ENCODE measurements at regions not wholly inside any gene's neighbourhood (a gene's known extent, or its start where the extent isn't known, plus 50 kb on each side); places are given as distances from the start of the nearest gene placed in this dataset.
A peak's percentile ranks its signal among the peaks of the same experiment; 100 is the strongest.

GRCh38 chr16:9275816-9276354, 184.4 kb downstream of the HAPSTR1 start:
- H3K4me3 ChIP-seq (ENCODE audit: low read depth, low read length) = no peak overlapping the region
- no peak for DNase-seq (ENCODE audit: low read depth)
- no peak for TF ChIP-seq CTCF (IDR thresholded peaks at IDR 0.05; ENCODE audit: insufficient read depth, low read depth, low read length, missing control alignments)

GRCh38 chr16:9279291-9280068, 188.0 kb downstream of the HAPSTR1 start:
- H3K4me3 ChIP-seq (ENCODE audit: low read depth, low read length) = no peak overlapping the region
- TF ChIP-seq CTCF (IDR thresholded peaks at IDR 0.05; ENCODE audit: insufficient read depth, low read depth, low read length, missing control alignments) = no peak
- DNase-seq (ENCODE audit: low read depth) = no peak

DNA sequence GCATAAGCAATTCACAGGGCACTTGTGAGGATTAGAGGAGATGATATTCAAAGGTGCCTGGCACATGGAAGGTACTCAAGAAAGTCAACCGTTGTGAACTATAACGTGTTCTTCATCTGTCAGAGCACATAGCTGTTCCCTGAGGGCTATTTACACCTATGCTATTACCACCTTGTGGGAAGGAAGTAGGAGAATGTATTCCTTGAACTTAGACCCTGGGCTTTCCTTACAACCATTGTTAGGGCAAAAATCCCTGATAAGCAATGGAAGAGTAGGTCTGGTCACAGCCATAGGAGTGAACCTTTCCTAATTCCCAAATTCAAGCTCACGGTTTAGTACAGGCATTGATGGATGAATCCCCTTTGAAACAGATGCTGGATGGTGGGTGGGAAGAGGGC, 188.6 kb downstream of the HAPSTR1 start:
- H3K4me3 ChIP-seq (ENCODE audit: low read depth, low read length) = no peak overlapping the region
- no peak for TF ChIP-seq CTCF (IDR thresholded peaks at IDR 0.05; ENCODE audit: insufficient read depth, low read depth, low read length, missing control alignments)
- DNase-seq (ENCODE audit: low read depth) = no peak

- DNase-seq (ENCODE audit: low read depth) = no peak
- H3K4me3 ChIP-seq (ENCODE audit: low read depth, low read length) = no peak overlapping the region
- no peak for TF ChIP-seq CTCF (IDR thresholded peaks at IDR 0.05; ENCODE audit: insufficient read depth, low read depth, low read length, missing control alignments)
Measured at GRCh38 chr16:9286930-9287329, 195.5 kb downstream of the HAPSTR1 start.

GRCh38 chr16:9296271-9296590, 204.8 kb downstream of the HAPSTR1 start:
- no peak overlapping the region for H3K4me3 ChIP-seq (ENCODE audit: low read depth, low read length)
- no peak for DNase-seq (ENCODE audit: low read depth)
- no peak for TF ChIP-seq CTCF (IDR thresholded peaks at IDR 0.05; ENCODE audit: insufficient read depth, low read depth, low read length, missing control alignments)

DNA sequence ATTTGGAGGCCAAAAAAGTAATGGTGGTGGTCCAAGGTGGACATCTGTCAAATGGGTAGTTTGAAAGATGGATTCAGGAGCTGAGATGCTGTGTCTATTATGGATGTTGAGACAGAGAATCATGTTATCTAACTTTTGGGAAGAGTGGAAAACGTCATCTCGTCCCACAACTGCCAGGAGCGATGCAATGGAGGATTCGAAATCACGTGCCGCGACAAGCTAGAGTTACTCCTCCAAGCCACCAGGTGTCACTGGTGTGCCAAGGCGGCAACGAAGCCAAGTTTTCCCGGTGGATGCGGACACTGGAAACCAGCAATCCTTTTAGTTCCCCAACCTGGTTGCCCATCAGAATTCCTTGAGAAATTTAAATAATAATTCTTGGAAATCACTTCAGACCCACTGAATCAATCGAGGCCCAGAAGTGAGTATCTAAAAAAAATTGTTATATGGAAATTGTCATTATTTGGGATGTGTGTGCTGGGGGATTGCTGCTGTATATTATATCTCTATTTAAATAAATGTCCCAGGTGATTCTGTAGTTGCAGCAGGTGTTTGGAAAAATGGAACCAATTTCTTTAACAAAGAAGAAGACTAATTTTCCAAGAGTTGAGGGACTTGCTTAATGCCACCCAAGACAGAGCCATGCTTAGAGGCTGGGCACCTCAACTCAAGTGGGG, 206.1 kb downstream of the HAPSTR1 start:
- DNase-seq (ENCODE audit: low read depth) = no peak
- H3K4me3 ChIP-seq (ENCODE audit: low read depth, low read length) = no peak overlapping the region
- peak; percentile 23 for TF ChIP-seq CTCF (IDR thresholded peaks at IDR 0.05; ENCODE audit: insufficient read depth, low read depth, low read length, missing control alignments)
